HepG2 (cell line): ENCODE measurements at regions not wholly inside any gene's neighbourhood (a gene's known extent, or its start where the extent isn't known, plus 50 kb on each side); places are given as distances from the start of the nearest gene placed in this dataset.

Experiments
- MLLT10 ChIP-seq: sonication (generic); formaldehyde crosslinking; IDR thresholded peaks from 2 replicates; pipeline ENCODE4 v1.4.0; 2020; ENCODE audit warnings: missing genetic modification reagents
- TCF7 ChIP-seq: sonication (generic); IDR thresholded peaks from 2 replicates; pipeline ENCODE4 v1.6.1; 2016; ENCODE audit warnings: antibody characterized with exemption, low read depth
- TF ChIP-seq, protein P1 (sequence below): sonication (generic); formaldehyde crosslinking; IDR thresholded peaks from 2 replicates; pipeline ENCODE4 v1.4.0; 2020; ENCODE audit warnings: missing genetic modification reagents; ENCODE audit errors: not compliant biosample characterization
- TF ChIP-seq, protein P2 (sequence below): sonication (generic); formaldehyde crosslinking; IDR thresholded peaks from 2 replicates; pipeline ENCODE4 v1.4.0; 2020; ENCODE audit warnings: low read depth, mild to moderate bottlenecking, missing genetic modification reagents
- TF ChIP-seq, protein P3 (sequence below): sonication (generic); formaldehyde crosslinking; IDR thresholded peaks from 2 replicates; pipeline ENCODE4 v1.5.0; 2020; ENCODE audit warnings: mild to moderate bottlenecking, missing genetic modification reagents, moderate library complexity
- TF ChIP-seq, protein P4 (sequence below), 2 experiments: fragments of 450-650 bp in 1 of 2; sonication (generic) in 1 of 2; formaldehyde crosslinking in 1 of 2; IDR thresholded peaks; 2 replicates each; pipeline versions ENCODE4 v1.6.1 to v1.8.0; 2016 to 2022; ENCODE audit warnings: antibody characterized with exemption in 1 of 2, mild to moderate bottlenecking in 1 of 2, missing genetic modification reagents in 1 of 2

DNA sequence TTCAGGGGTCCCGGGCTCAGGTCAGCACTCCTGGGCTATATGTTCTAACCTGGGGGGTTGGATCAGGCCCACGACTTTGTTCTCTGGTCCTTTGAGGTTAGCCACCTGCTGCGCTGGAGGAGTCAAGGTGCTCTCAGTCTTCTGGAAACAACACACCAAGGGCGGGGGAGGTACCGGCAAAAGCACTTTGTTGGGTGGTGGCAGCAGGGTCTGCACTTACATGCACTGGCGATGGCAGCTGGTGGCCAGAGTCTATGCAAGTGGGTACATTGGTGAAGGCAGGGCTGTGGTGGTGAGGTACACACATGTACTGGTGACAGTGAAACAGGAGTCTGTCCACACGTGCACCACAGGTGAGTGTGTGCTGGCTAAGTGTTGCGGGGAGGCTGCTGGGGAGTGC, 194.2 kb upstream of the MAGI2 start:
- TF ChIP-seq TCF7, result no peak
- TF ChIP-seq MLLT10 (CRISPR knock-in tag), result no peak
- TF ChIP-seq, protein P1, sequence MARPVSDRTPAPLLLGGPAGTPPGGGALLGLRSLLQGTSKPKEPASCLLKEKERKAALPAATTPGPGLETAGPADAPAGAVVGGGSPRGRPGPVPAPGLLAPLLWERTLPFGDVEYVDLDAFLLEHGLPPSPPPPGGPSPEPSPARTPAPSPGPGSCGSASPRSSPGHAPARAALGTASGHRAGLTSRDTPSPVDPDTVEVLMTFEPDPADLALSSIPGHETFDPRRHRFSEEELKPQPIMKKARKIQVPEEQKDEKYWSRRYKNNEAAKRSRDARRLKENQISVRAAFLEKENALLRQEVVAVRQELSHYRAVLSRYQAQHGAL (CRISPR knock-in tag), result no peak
- TF ChIP-seq, protein P2, sequence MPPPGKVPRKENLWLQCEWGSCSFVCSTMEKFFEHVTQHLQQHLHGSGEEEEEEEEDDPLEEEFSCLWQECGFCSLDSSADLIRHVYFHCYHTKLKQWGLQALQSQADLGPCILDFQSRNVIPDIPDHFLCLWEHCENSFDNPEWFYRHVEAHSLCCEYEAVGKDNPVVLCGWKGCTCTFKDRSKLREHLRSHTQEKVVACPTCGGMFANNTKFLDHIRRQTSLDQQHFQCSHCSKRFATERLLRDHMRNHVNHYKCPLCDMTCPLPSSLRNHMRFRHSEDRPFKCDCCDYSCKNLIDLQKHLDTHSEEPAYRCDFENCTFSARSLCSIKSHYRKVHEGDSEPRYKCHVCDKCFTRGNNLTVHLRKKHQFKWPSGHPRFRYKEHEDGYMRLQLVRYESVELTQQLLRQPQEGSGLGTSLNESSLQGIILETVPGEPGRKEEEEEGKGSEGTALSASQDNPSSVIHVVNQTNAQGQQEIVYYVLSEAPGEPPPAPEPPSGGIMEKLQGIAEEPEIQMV (CRISPR knock-in tag), result no peak
- TF ChIP-seq, protein P3, sequence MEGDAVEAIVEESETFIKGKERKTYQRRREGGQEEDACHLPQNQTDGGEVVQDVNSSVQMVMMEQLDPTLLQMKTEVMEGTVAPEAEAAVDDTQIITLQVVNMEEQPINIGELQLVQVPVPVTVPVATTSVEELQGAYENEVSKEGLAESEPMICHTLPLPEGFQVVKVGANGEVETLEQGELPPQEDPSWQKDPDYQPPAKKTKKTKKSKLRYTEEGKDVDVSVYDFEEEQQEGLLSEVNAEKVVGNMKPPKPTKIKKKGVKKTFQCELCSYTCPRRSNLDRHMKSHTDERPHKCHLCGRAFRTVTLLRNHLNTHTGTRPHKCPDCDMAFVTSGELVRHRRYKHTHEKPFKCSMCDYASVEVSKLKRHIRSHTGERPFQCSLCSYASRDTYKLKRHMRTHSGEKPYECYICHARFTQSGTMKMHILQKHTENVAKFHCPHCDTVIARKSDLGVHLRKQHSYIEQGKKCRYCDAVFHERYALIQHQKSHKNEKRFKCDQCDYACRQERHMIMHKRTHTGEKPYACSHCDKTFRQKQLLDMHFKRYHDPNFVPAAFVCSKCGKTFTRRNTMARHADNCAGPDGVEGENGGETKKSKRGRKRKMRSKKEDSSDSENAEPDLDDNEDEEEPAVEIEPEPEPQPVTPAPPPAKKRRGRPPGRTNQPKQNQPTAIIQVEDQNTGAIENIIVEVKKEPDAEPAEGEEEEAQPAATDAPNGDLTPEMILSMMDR (CRISPR knock-in tag), result no peak
- TF ChIP-seq, protein P4, sequence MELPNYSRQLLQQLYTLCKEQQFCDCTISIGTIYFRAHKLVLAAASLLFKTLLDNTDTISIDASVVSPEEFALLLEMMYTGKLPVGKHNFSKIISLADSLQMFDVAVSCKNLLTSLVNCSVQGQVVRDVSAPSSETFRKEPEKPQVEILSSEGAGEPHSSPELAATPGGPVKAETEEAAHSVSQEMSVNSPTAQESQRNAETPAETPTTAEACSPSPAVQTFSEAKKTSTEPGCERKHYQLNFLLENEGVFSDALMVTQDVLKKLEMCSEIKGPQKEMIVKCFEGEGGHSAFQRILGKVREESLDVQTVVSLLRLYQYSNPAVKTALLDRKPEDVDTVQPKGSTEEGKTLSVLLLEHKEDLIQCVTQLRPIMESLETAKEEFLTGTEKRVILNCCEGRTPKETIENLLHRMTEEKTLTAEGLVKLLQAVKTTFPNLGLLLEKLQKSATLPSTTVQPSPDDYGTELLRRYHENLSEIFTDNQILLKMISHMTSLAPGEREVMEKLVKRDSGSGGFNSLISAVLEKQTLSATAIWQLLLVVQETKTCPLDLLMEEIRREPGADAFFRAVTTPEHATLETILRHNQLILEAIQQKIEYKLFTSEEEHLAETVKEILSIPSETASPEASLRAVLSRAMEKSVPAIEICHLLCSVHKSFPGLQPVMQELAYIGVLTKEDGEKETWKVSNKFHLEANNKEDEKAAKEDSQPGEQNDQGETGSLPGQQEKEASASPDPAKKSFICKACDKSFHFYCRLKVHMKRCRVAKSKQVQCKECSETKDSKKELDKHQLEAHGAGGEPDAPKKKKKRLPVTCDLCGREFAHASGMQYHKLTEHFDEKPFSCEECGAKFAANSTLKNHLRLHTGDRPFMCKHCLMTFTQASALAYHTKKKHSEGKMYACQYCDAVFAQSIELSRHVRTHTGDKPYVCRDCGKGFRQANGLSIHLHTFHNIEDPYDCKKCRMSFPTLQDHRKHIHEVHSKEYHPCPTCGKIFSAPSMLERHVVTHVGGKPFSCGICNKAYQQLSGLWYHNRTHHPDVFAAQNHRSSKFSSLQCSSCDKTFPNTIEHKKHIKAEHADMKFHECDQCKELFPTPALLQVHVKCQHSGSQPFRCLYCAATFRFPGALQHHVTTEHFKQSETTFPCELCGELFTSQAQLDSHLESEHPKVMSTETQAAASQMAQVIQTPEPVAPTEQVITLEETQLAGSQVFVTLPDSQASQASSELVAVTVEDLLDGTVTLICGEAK (IDR thresholded peaks at IDR 0.05), result no peak
- TF ChIP-seq, protein P4 (CRISPR knock-in tag; IDR thresholded peaks at IDR 0.05), result no peak
